HEK293 (cell line): ENCODE measurements at regions not wholly inside any gene's neighbourhood (a gene's known extent, or its start where the extent isn't known, plus 50 kb on each side); places are given as distances from the start of the nearest gene placed in this dataset.

Experiments used
- CTCF ChIA-PET: fragments of 350-600 bp; formaldehyde crosslinking; extraction: SDS; loops from one replicate; lab custom pipeline; 2021; ENCODE audit warnings: antibody characterized with exemption; lab: Yijun Ruan, JAX
- POLR2A ChIA-PET: fragments of 300-600 bp; formaldehyde crosslinking; extraction: SDS; loops from one replicate; lab custom pipeline; 2020; ENCODE audit warnings: antibody characterized with exemption, inconsistent platforms; lab: Yijun Ruan, JAX
- H3K27ac ChIP-seq: fragments of 200-500 bp; sonication (Bioruptor generic); 2 replicates; pipeline ENCODE4 v1.5.1; 2014; ENCODE audit warnings: low read depth, low read length, control low read depth, inconsistent platforms; ENCODE audit errors: extremely low read depth
- H3K36me3 ChIP-seq, 2 experiments: fragments of 200-500 bp in 1 of 2; sonication (Bioruptor generic) in 1 of 2; 1 replicate in 1 of 2; 2 replicates in 1 of 2; pipeline ENCODE4 v1.5.1; 2014 to 2017; ENCODE audit warnings: inconsistent platforms in 2 of 2, low read length in 2 of 2; ENCODE audit not compliant: control insufficient read depth in 2 of 2, insufficient read depth in 1 of 2
- H3K4me1 ChIP-seq: fragments of 200-500 bp; sonication (Bioruptor generic); 2 replicates; pipeline ENCODE4 v1.5.1; 2014; ENCODE audit warnings: mild to moderate bottlenecking, low read length, inconsistent platforms; ENCODE audit not compliant: control insufficient read depth, insufficient read depth
- H3K4me3 ChIP-seq: 2 replicates; pipeline ENCODE4 v1.5.1; 2011; ENCODE audit warnings: low read depth, mild to moderate bottlenecking, control low read depth, low read length, moderate library complexity
- H3K9me3 ChIP-seq: fragments of 200-500 bp; sonication (Bioruptor generic); 2 replicates; pipeline ENCODE4 v1.5.1; 2014; ENCODE audit warnings: low read depth, low read length, inconsistent platforms; ENCODE audit not compliant: control insufficient read depth, insufficient read depth
- IKZF3 ChIP-seq: fragments of 450-650 bp; IDR thresholded peaks from 2 replicates; pipeline ENCODE4 v1.5.0; 2018; ENCODE audit warnings: missing biosample characterization, mild to moderate bottlenecking, missing genetic modification characterization, moderate library complexity
- KLF16 ChIP-seq: fragments of 450-650 bp; formaldehyde crosslinking; IDR thresholded peaks from 2 replicates; pipeline ENCODE4 v1.5.1; 2017; ENCODE audit warnings: missing biosample characterization, missing genetic modification characterization
- MEIS1 ChIP-seq: sonication (generic); formaldehyde crosslinking; IDR thresholded peaks from 2 replicates; pipeline ENCODE4 v1.8.1; 2022; ENCODE audit warnings: missing genetic modification reagents, mild to moderate bottlenecking, borderline replicate concordance
- MYNN ChIP-seq: fragments of 450-650 bp; formaldehyde crosslinking; IDR thresholded peaks from 2 replicates; pipeline ENCODE4 v1.5.1; 2016; ENCODE audit warnings: missing biosample characterization, missing genetic modification characterization, borderline replicate concordance
- PRDM4 ChIP-seq: fragments of 450-650 bp; formaldehyde crosslinking; IDR thresholded peaks from 2 replicates; pipeline ENCODE4 v1.5.1; 2017; ENCODE audit warnings: missing biosample characterization, missing genetic modification characterization
- SCRT2 ChIP-seq: fragments of 450-650 bp; formaldehyde crosslinking; IDR thresholded peaks from 2 replicates; pipeline ENCODE4 v1.5.1; 2016; ENCODE audit warnings: missing biosample characterization, missing genetic modification characterization
- ZBTB17 ChIP-seq: fragments of 450-650 bp; formaldehyde crosslinking; IDR thresholded peaks from 2 replicates; pipeline ENCODE4 v1.5.1; 2016; ENCODE audit warnings: missing biosample characterization, missing genetic modification characterization
- ZNF169 ChIP-seq: fragments of 450-650 bp; formaldehyde crosslinking; IDR thresholded peaks from 2 replicates; pipeline ENCODE4 v1.5.1; 2016; ENCODE audit warnings: missing biosample characterization, missing genetic modification characterization
- ZNF175 ChIP-seq: fragments of 450-650 bp; formaldehyde crosslinking; IDR thresholded peaks from 2 replicates; pipeline ENCODE4 v1.5.1; 2016; ENCODE audit warnings: missing biosample characterization, missing genetic modification characterization
- ZNF214 ChIP-seq: fragments of 450-650 bp; formaldehyde crosslinking; IDR thresholded peaks from 2 replicates; pipeline ENCODE4 v1.5.1; 2017; ENCODE audit warnings: missing biosample characterization, mild to moderate bottlenecking, missing genetic modification characterization, borderline replicate concordance
- ZNF280D ChIP-seq: fragments of 450-650 bp; formaldehyde crosslinking; IDR thresholded peaks from 2 replicates; pipeline ENCODE4 v1.5.1; 2016; ENCODE audit warnings: missing biosample characterization, missing genetic modification characterization
- ZNF433 ChIP-seq: fragments of 450-650 bp; formaldehyde crosslinking; IDR thresholded peaks from 2 replicates; pipeline ENCODE4 v1.5.1; 2016; ENCODE audit warnings: missing biosample characterization, missing genetic modification characterization, low read depth
- ZNF639 ChIP-seq: fragments of 450-650 bp; formaldehyde crosslinking; IDR thresholded peaks from 2 replicates; pipeline ENCODE4 v1.5.1; 2016; ENCODE audit warnings: missing biosample characterization, missing genetic modification characterization
- ZNF664 ChIP-seq: fragments of 450-650 bp; formaldehyde crosslinking; IDR thresholded peaks from 2 replicates; pipeline ENCODE4 v1.5.1; 2016; ENCODE audit warnings: missing biosample characterization, missing genetic modification characterization
- ZSCAN4 ChIP-seq: fragments of 450-650 bp; formaldehyde crosslinking; IDR thresholded peaks from 2 replicates; pipeline ENCODE4 v1.5.1; 2017; ENCODE audit warnings: missing biosample characterization, missing genetic modification characterization

GRCh38 chr16:48911700-48912099 lies 301.7 kb upstream of the N4BP1 start:
- H3K27ac ChIP-seq, result no peak overlapping the region
- ChIA-PET CTCF (interaction anchor here (0.6 to 1.1 kb wide), 4 partner anchors 10 to 441 kb away, joined by 3 to 4 read pairs (median 3); no protein-coding TSS in a partner anchor), POLR2A (no interaction called here)
- no peaks in the 10 kb centered on the region for H3K9me3 ChIP-seq
- no peak for TF ChIP-seq ZNF169 (tag by site-specific recombination)
- TF ChIP-seq IKZF3 (tag by site-specific recombination), result no peak
- no peak for TF ChIP-seq ZNF214 (tag by site-specific recombination)
- TF ChIP-seq MYNN (tag by site-specific recombination), result no peak
- TF ChIP-seq KLF16 (tag by site-specific recombination), result no peak
- no peak for TF ChIP-seq PRDM4 (tag by site-specific recombination)
- TF ChIP-seq ZNF664 (tag by site-specific recombination), result no peak
- TF ChIP-seq MEIS1 (CRISPR knock-in tag), result no peak
- TF ChIP-seq SCRT2 (tag by site-specific recombination), result no peak
- TF ChIP-seq ZNF175, result no peak
- TF ChIP-seq ZBTB17 (tag by site-specific recombination), result no peak
- TF ChIP-seq ZNF280D (tag by site-specific recombination), result no peak
- no peak for TF ChIP-seq ZNF639
- TF ChIP-seq ZNF433 (tag by site-specific recombination), result no peak
- H3K36me3 ChIP-seq, result no peaks in the 10 kb centered on the region
- H3K4me3 ChIP-seq, result no peak overlapping the region
- no peaks in the 10 kb centered on the region for H3K4me1 ChIP-seq

GRCh38 chr16:48910214-48910613 lies 300.2 kb upstream of the N4BP1 start:
- TF ChIP-seq ZNF214 (tag by site-specific recombination) (no peak), ZSCAN4 (tag by site-specific recombination) (peak; percentile 74)
- no peaks in the 10 kb centered on the region for H3K36me3 ChIP-seq
- ChIA-PET CTCF (no interaction called here), POLR2A (no interaction called here)
- H3K4me3 ChIP-seq, result no peak overlapping the region
- no peaks in the 10 kb centered on the region for H3K9me3 ChIP-seq
- H3K4me1 ChIP-seq, result no peaks in the 10 kb centered on the region
- H3K27ac ChIP-seq, result no peak overlapping the region
